ENCODE measurements at regions not wholly inside any gene's neighbourhood (a gene's known extent, or its start where the extent isn't known, plus 50 kb on each side); places are given as distances from the start of the nearest gene placed in this dataset.

GRCh38 chr2:66832646-66833435, 397.9 kb downstream of the MEIS1 start:
- POLR2A ChIA-PET: no interaction called here
- Mint-ChIP-seq H3K27me3 (peaks cover 0 to 8% (median 0%) of the 10 kb centered on the region in 5 donors), H3K36me3 (no peaks in the 10 kb centered on the region), H3K4me1 (no peaks in the 10 kb centered on the region), H3K27ac (no peak overlapping the region), H3K9me3 (peaks cover 0 to 20% (median 2%) of the 10 kb centered on the region in 9 donors), H3K4me3 (no peak overlapping the region)
- ATAC-seq: no peak
- no peak for DNase-seq

- no peaks in the 10 kb centered on the region for H3K4me1 Mint-ChIP-seq
- H3K9me3 Mint-ChIP-seq: peaks cover 0 to 20% (median 2%) of the 10 kb centered on the region in 9 donors
- no peaks in the 10 kb centered on the region for H3K36me3 Mint-ChIP-seq
- POLR2A ChIA-PET: no interaction called here
- peaks cover 0 to 8% (median 0%) of the 10 kb centered on the region in 5 donors for H3K27me3 Mint-ChIP-seq
- DNase-seq (no peak), ATAC-seq (no peak)
- no peak overlapping the region for H3K27ac Mint-ChIP-seq
- no peak overlapping the region for H3K4me3 Mint-ChIP-seq
Observed at GRCh38 chr2:66834859-66835258, 399.9 kb downstream of the MEIS1 start.

GRCh38 chr2:66836851-66837250, 401.9 kb downstream of the MEIS1 start:
- Mint-ChIP-seq H3K4me1 (no peaks in the 10 kb centered on the region), H3K27ac (no peak overlapping the region), H3K9me3 (peaks cover 0 to 20% (median 0%) of the 10 kb centered on the region in 9 donors), H3K36me3 (no peaks in the 10 kb centered on the region), H3K27me3 (peaks cover 0 to 4% (median 0%) of the 10 kb centered on the region in 5 donors), H3K4me3 (no peak overlapping the region)
- no peak for DNase-seq
- ATAC-seq: no peak
- POLR2A ChIA-PET: no interaction called here

- no peak overlapping the region for H3K27ac Mint-ChIP-seq
- no peaks in the 10 kb centered on the region for H3K36me3 Mint-ChIP-seq
- DNase-seq (no peak), ATAC-seq (no peak)
- no peak overlapping the region for H3K4me3 Mint-ChIP-seq
- no peaks in the 10 kb centered on the region for H3K4me1 Mint-ChIP-seq
- peaks cover 0 to 4% (median 0%) of the 10 kb centered on the region in 5 donors for H3K27me3 Mint-ChIP-seq
- H3K9me3 Mint-ChIP-seq: peaks cover 0 to 20% (median 0%) of the 10 kb centered on the region in 9 donors
- POLR2A ChIA-PET: no interaction called here
Observed at GRCh38 chr2:66839551-66840320, 404.8 kb downstream of the MEIS1 start.

GRCh38 chr2:66840321-66841002, 405.5 kb downstream of the MEIS1 start:
- POLR2A ChIA-PET: no interaction called here
- no peaks in the 10 kb centered on the region for H3K4me1 Mint-ChIP-seq
- no peak overlapping the region for H3K4me3 Mint-ChIP-seq

GRCh38 chr2:66843847-66844246, 408.9 kb downstream of the MEIS1 start:
- ATAC-seq: no peak
- POLR2A ChIA-PET: no interaction called here
- Mint-ChIP-seq H3K9me3 (peaks cover 0 to 13% (median 0%) of the 10 kb centered on the region in 9 donors), H3K36me3 (no peaks in the 10 kb centered on the region), H3K27ac (no peak overlapping the region), H3K27me3 (no peaks in the 10 kb centered on the region), H3K4me1 (no peaks in the 10 kb centered on the region), H3K4me3 (no peak overlapping the region)
- no peak for DNase-seq

More at GRCh38 chr2:66840321-66841002, 405.5 kb downstream of the MEIS1 start:
- Mint-ChIP-seq H3K27ac (no peak overlapping the region), H3K9me3 (peaks cover 0 to 20% (median 0%) of the 10 kb centered on the region in 9 donors), H3K27me3 (peaks cover 0 to 4% (median 0%) of the 10 kb centered on the region in 5 donors), H3K36me3 (no peaks in the 10 kb centered on the region)
- no peak for DNase-seq
- ATAC-seq: no peak

- Mint-ChIP-seq H3K27me3 (no peaks in the 10 kb centered on the region), H3K4me3 (no peak overlapping the region), H3K36me3 (no peaks in the 10 kb centered on the region), H3K4me1 (no peaks in the 10 kb centered on the region), H3K9me3 (peaks cover 0 to 5% (median 0%) of the 10 kb centered on the region in 9 donors), H3K27ac (no peak overlapping the region)
- DNase-seq (no peak), ATAC-seq (no peak)
- POLR2A ChIA-PET: no interaction called here
Observed at GRCh38 chr2:66845307-66845706, 410.4 kb downstream of the MEIS1 start.

- no peaks in the 10 kb centered on the region for H3K36me3 Mint-ChIP-seq
- H3K27me3 Mint-ChIP-seq: no peaks in the 10 kb centered on the region
- no peaks in the 10 kb centered on the region for H3K4me1 Mint-ChIP-seq
- H3K4me3 Mint-ChIP-seq: no peak overlapping the region
- POLR2A ChIA-PET: no interaction called here
- ATAC-seq (no peak), DNase-seq (no peak)
- no peak overlapping the region for H3K27ac Mint-ChIP-seq
- H3K9me3 Mint-ChIP-seq: peaks cover 0 to 5% (median 0%) of the 10 kb centered on the region in 9 donors
Observed at GRCh38 chr2:66846887-66847286, 412.0 kb downstream of the MEIS1 start.

GRCh38 chr2:66849153-66849755, 414.3 kb downstream of the MEIS1 start:
- H3K4me3 Mint-ChIP-seq: no peak overlapping the region
- no peaks in the 10 kb centered on the region for H3K4me1 Mint-ChIP-seq
- no peak for ATAC-seq
- peaks cover 0 to 5% (median 0%) of the 10 kb centered on the region in 9 donors for H3K9me3 Mint-ChIP-seq
- no peak overlapping the region for H3K27ac Mint-ChIP-seq
- H3K27me3 Mint-ChIP-seq: no peaks in the 10 kb centered on the region
- no peak for DNase-seq
- no peaks in the 10 kb centered on the region for H3K36me3 Mint-ChIP-seq
- POLR2A ChIA-PET: no interaction called here

- ATAC-seq (no peak), DNase-seq (no peak)
- Mint-ChIP-seq H3K4me3 (no peak overlapping the region), H3K27me3 (no peaks in the 10 kb centered on the region), H3K27ac (no peak overlapping the region), H3K36me3 (no peaks in the 10 kb centered on the region), H3K4me1 (no peaks in the 10 kb centered on the region), H3K9me3 (peaks cover 0 to 5% (median 0%) of the 10 kb centered on the region in 9 donors)
- POLR2A ChIA-PET: no interaction called here
Observed at GRCh38 chr2:66850376-66850775, 415.5 kb downstream of the MEIS1 start.

- no peak for DNase-seq
- Mint-ChIP-seq H3K27me3 (no peaks in the 10 kb centered on the region), H3K9me3 (peaks cover 0 to 4% (median 0%) of the 10 kb centered on the region in 9 donors), H3K36me3 (no peaks in the 10 kb centered on the region), H3K27ac (no peak overlapping the region), H3K4me1 (no peaks in the 10 kb centered on the region), H3K4me3 (no peak overlapping the region)
- POLR2A ChIA-PET: no interaction called here
- ATAC-seq: no peak
Observed at GRCh38 chr2:66851449-66851872, 416.5 kb downstream of the MEIS1 start.

- POLR2A ChIA-PET: no interaction called here
Observed at GRCh38 chr2:66852953-66853352, 418.0 kb downstream of the MEIS1 start.

More at GRCh38 chr2:66852953-66853352, 418.0 kb downstream of the MEIS1 start:
- DNase-seq (no peak), ATAC-seq (no peak)
- no peaks in the 10 kb centered on the region for H3K36me3 Mint-ChIP-seq
- no peaks in the 10 kb centered on the region for H3K27me3 Mint-ChIP-seq
- H3K9me3 Mint-ChIP-seq: peaks cover 0 to 11% (median 4%) of the 10 kb centered on the region in 9 donors
- H3K4me1 Mint-ChIP-seq: no peaks in the 10 kb centered on the region
- no peak overlapping the region for H3K4me3 Mint-ChIP-seq
- no peak overlapping the region for H3K27ac Mint-ChIP-seq

All from naive thymus-derived CD8-positive, alpha-beta T cell (primary cell).